MCF 10A (cell line): ENCODE measurements at regions not wholly inside any gene's neighbourhood (a gene's known extent, or its start where the extent isn't known, plus 50 kb on each side); places are given as distances from the start of the nearest gene placed in this dataset.
"Not testable (repeated sequence)": the region's sequence is repeated elsewhere in the genome, so short reads cannot be mapped to it uniquely, and the experiment has no call there.

Experiments
- BruUV-seq: library from RNA; stranded (reverse); fragments of 400-500 nt; replicated peaks from 2 replicates; lab custom pipeline; 2021; lab: Mats Ljungman, UMichigan
- CTCF ChIA-PET: fragments of 300-600 bp; sonication (Branson Sonifier 250); formaldehyde crosslinking; extraction: SDS; loops from one replicate; lab custom pipeline; 2021; ENCODE audit warnings: antibody characterized with exemption, inconsistent platforms; lab: Yijun Ruan, JAX
- POLR2A ChIA-PET: fragments of 300-600, 350-650 bp; sonication (Branson Sonifier 250); formaldehyde crosslinking; extraction: SDS; loops from one replicate; lab custom pipeline; 2020; ENCODE audit warnings: antibody characterized with exemption, inconsistent platforms; lab: Yijun Ruan, JAX
- DNase-seq: peaks from one replicate; pipeline ENCODE4 v3.0.0-alpha.2; 2018; ENCODE audit not compliant: unreplicated experiment
- H3K27ac Mint-ChIP-seq: one replicate; pipeline ENCODE4 v1.8.0; 2022; ENCODE audit warnings: mild to moderate bottlenecking, low read depth, mixed read lengths; ENCODE audit not compliant: unreplicated experiment
- H3K27me3 Mint-ChIP-seq: one replicate; pipeline ENCODE4 v1.8.0; 2022; ENCODE audit warnings: mixed read lengths; ENCODE audit not compliant: insufficient read depth, unreplicated experiment
- H3K36me3 Mint-ChIP-seq: one replicate; pipeline ENCODE4 v1.8.0; 2022; ENCODE audit warnings: mild to moderate bottlenecking, moderate library complexity, mixed read lengths; ENCODE audit not compliant: insufficient read depth, unreplicated experiment
- H3K4me1 Mint-ChIP-seq: one replicate; pipeline ENCODE4 v1.8.0; 2022; ENCODE audit warnings: mixed read lengths; ENCODE audit not compliant: insufficient read depth, unreplicated experiment
- H3K4me3 Mint-ChIP-seq: one replicate; pipeline ENCODE4 v1.8.0; 2022; ENCODE audit warnings: mild to moderate bottlenecking, moderate library complexity, mixed read lengths; ENCODE audit not compliant: unreplicated experiment
- H3K9me3 Mint-ChIP-seq: one replicate; pipeline ENCODE4 v1.8.0; 2022; ENCODE audit warnings: mixed read lengths; ENCODE audit not compliant: unreplicated experiment
- CTCF ChIP-seq: fragments of 200-600 bp; IDR thresholded peaks from one replicate; pipeline ENCODE4 v1.8.0; 2022; ENCODE audit warnings: antibody characterized with exemption, mild to moderate bottlenecking; ENCODE audit not compliant: unreplicated experiment
- intact Hi-C: fragments of 100-400 bp; cut with micrococcal nuclease; formaldehyde crosslinking; loops from 2 replicates; pipeline ENCODE4 v1.14.1; 2022

- no peaks in the 10 kb centered on the region for H3K36me3 Mint-ChIP-seq
- no TSS peak for BruUV-seq
- intact Hi-C loops: no loop called here
- H3K9me3 Mint-ChIP-seq: no peaks in the 10 kb centered on the region
- peaks cover 8% of the 10 kb centered on the region for H3K4me1 Mint-ChIP-seq
- no peak overlapping the region for H3K27ac Mint-ChIP-seq
- no peak for TF ChIP-seq CTCF
- POLR2A ChIA-PET: no interaction called here
- CTCF ChIA-PET: interaction anchor here (0.7 to 3.0 kb wide), 2 partner anchors 11 to 469 kb away, joined by 3 to 8 read pairs; no protein-coding TSS in a partner anchor
- no peak overlapping the region for H3K4me3 Mint-ChIP-seq
- no peaks in the 10 kb centered on the region for H3K27me3 Mint-ChIP-seq
- no peak for DNase-seq
Measured at GRCh38 chr7:3143869-3144775, 100.5 kb upstream of the CARD11 start.

GRCh38 chr7:3144776-3145125 is 101.1 kb upstream of the CARD11 start:
- H3K27ac Mint-ChIP-seq, H3K27me3 Mint-ChIP-seq, H3K36me3 Mint-ChIP-seq, H3K4me1 Mint-ChIP-seq, H3K4me3 Mint-ChIP-seq, DNase-seq, intact Hi-C loops, BruUV-seq, POLR2A ChIA-PET, H3K9me3 Mint-ChIP-seq: not testable (repeated sequence)
- CTCF ChIA-PET: interaction anchor here (0.6 to 3.0 kb wide), 4 partner anchors 10 to 1277 kb away, joined by 3 to 8 read pairs (median 4); no protein-coding TSS in a partner anchor

GRCh38 chr7:3146571-3147226 is 103.0 kb upstream of the CARD11 start:
- Mint-ChIP-seq H3K27ac (peak overlapping the region; percentile 39), H3K4me1 (peaks cover 8% of the 10 kb centered on the region), H3K4me3 (no peak overlapping the region), H3K27me3 (no peaks in the 10 kb centered on the region), H3K9me3 (no peaks in the 10 kb centered on the region), H3K36me3 (no peaks in the 10 kb centered on the region)
- no TSS peak for BruUV-seq
- intact Hi-C loops: no loop called here
- peak; percentile 60 for DNase-seq
- ChIA-PET POLR2A (interaction anchor here (1.5 kb wide), 1 partner anchor 12 kb away, joined by 3 read pairs; no protein-coding TSS in a partner anchor), CTCF (interaction anchor here (1.0 to 1.1 kb wide), 3 partner anchors 10 to 121 kb away, joined by 3 to 4 read pairs (median 3); no protein-coding TSS in a partner anchor)
- TF ChIP-seq CTCF: no peak

GRCh38 chr7:3148471-3148870 is 104.8 kb upstream of the CARD11 start:
- H3K4me1 Mint-ChIP-seq, H3K36me3 Mint-ChIP-seq, POLR2A ChIA-PET, H3K27me3 Mint-ChIP-seq, H3K27ac Mint-ChIP-seq, BruUV-seq, H3K4me3 Mint-ChIP-seq, intact Hi-C loops, H3K9me3 Mint-ChIP-seq, DNase-seq: not testable (repeated sequence)
- CTCF ChIA-PET: interaction anchor here (0.6 kb wide), 1 partner anchor 284 kb away, joined by 3 read pairs; no protein-coding TSS in a partner anchor
